Amniotic epithelial cell (primary cell): ENCODE measurements at regions not wholly inside any gene's neighbourhood (a gene's known extent, or its start where the extent isn't known, plus 50 kb on each side); places are given as distances from the start of the nearest gene placed in this dataset.
"Not testable (repeated sequence)": the region's sequence is repeated elsewhere in the genome, so short reads cannot be mapped to it uniquely, and the experiment has no call there.

Experiments
- DNase-seq: peaks from one replicate; pipeline ENCODE4 v3.0.0-alpha.2; 2010; ENCODE audit warnings: low read depth

DNA sequence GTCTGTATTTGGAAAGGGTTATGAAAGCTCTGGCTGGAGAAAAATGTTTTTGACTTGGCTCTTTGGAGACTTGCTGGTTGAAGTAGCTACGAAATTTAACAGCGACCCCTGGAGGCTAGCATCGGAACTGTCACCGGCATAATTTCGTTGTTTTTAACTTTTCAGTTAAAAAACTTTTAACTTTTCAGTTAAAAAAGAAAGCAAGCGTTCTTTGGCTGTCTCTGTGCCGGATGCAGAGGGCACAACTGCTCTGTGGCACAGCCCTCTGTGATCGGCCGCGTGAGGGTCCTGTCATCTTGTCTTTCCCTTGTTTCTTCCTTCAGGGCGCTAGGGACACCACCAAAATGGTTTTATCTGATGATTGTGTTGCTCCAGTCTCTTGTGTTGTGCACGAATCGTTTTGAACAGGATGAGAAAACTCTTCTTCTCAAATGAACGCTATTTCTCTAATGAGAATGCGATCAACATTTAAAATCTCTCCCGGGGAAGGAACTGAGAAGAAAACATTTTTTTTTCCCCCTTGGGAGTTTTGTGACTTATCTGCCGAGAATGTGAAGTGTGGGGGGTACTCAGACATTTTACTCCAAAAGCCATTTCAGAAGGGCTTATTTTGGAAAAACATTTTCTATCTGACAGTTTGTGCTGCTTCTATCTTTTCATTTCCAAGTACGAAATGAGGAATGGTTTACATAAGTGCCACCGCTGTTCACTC, 57.1 kb downstream of the ADCYAP1 start:
- peak; percentile 32 for DNase-seq

DNA sequence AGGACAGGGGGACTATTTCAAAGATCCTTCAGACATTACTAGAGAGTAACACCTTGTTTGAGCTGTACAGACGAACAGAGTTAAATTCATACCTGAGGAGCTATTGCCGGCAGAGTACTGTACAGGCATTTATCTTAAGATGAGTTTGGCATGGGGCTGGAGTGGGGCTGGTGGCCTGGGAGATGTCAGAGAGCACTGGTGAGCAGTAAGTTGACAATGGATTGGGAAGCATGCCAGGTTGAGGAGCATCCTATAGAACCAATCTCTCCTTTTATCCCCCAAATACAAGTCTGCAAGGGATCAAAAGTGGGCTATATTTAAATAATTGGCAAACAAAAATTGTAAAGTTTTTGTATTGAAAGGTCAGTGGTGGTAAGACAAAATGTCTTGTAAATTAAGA, 58.6 kb downstream of the ADCYAP1 start:
- DNase-seq, result no peak

DNA sequence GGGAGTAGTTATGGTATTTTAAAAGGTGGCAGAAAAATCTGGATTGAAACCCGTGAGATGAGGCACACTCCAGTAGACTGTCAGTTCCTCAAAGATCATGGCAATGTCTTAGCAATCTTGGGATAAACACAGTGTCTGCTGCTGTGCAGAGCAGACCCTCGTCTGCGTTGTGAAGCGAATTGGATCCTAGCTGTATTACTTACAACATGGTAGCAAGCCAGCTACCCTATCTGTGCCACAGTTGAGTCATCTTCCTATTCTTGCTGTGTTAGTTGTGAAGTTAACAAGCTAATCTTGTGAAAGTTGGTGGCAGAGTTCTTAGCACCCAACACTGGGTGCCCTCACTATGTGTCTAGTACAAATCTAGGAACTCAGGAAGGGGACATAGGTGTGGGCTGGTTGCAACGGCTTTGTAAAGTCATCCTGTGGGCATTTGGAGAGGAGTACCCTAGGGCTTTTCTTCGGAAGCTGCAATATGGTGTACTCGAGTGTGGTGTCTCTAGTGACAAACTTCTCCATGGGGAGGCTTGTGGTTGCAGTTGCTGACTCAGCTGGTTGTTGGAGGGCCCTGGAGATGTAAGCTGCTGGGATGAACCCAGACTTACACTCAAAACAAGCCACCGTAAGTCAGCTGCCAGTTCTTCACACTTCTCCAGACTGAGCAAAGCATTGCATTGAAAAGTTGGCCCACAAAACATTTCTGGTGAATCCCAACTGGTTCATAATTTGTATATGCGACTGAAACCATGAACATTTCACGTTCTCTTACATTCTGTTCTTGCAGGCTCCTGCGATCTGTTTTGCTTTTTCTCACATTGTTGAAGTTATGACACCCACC, 61.5 kb downstream of the ADCYAP1 start:
- no peak for DNase-seq

DNA sequence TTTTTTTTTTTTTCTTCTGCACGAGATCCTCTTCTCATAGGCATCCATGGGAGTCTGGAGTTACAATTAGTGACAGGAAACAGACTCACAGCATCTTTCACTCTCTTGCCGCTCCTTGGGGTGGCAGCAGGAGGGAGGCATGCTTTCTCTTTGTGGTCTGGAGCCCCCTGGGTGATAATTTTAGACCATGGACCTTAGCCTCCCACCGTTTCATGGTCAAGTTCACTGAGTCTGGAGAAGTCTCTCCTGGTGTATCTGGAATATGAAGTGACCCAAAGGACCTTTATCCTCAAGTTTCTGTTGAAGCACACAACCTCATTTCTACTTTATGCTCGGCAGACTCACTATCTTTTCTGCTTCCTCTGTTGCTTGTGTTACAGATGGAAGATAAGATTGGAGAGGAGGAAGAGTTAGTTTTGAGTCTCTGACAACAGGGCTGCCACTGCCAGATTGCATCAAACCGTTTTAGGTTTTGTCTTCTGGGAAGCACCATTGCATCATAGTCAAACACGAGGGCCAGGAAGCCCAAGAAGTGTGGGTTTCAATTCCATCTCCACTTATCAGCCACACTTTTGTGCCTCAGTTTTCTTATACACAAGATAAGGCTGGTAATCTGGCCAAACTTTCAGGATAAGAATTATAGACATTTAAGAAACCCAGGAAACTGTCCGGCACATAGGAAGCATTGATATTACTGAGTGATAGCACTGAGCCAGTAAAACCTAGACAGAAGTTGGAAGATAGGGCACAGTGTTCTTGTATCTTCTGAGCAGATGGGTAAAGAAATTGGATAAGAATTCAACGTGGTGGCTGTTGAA, 62.3 kb downstream of the ADCYAP1 start:
- DNase-seq, result peak; percentile 32

DNA sequence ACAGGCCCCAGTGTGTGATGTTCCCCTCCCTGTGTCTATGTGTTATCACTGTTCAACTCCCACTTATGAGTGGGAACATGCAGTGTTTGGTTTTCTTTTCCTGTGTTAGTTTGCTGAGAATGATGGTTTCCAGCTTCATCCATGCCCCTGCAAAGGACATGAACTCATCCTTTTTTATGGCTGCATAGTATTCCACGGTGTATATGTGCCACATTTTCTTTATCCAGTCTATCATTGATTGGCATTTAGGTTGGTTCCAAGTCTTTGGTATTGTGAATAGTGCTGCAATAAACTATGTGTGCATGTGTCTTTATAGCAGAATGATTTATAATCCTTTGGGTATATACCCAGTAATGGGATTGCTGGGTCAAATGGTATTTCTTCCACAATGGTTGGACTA, 64.2 kb downstream of the ADCYAP1 start:
- not testable (repeated sequence) for DNase-seq

DNA sequence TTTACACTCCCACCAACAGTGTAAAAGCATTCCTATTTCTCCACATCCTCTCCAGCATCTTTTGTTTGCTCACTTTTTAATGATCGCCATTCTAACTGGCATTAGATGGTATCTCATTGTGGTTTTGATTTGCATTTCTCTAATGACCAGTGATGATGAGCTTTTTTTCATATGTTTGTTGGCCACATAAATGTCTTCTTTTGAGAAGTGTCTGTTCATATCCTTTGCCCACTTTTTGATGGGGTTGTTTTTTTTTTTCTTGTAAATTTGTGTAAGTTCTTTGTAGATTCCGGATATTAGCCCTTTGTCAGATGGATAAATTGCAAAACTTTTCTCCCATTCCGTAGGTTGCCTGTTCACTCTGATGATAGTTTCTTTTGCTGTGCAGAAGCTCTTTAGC, 64.6 kb downstream of the ADCYAP1 start:
- DNase-seq, result not testable (repeated sequence)

DNA sequence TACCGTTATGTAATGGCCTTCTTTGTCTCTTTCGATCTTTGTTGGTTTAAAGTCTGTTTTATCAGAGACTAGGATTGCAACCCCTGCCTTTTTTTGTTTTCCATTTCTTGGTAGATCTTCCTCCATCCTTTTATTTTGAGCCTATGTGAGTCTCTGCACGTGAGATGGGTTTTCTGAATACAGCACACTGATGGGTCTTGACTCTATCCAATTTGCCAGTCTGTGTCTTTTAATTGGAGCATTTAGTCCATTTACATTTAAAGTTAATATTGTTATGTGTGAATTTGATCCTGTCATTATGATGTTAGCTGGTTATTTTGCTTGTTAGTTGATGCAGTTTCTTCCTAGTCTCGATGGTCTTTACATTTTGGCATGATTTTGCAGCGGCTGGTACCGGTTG, 69.9 kb downstream of the ADCYAP1 start:
- not testable (repeated sequence) for DNase-seq

DNA sequence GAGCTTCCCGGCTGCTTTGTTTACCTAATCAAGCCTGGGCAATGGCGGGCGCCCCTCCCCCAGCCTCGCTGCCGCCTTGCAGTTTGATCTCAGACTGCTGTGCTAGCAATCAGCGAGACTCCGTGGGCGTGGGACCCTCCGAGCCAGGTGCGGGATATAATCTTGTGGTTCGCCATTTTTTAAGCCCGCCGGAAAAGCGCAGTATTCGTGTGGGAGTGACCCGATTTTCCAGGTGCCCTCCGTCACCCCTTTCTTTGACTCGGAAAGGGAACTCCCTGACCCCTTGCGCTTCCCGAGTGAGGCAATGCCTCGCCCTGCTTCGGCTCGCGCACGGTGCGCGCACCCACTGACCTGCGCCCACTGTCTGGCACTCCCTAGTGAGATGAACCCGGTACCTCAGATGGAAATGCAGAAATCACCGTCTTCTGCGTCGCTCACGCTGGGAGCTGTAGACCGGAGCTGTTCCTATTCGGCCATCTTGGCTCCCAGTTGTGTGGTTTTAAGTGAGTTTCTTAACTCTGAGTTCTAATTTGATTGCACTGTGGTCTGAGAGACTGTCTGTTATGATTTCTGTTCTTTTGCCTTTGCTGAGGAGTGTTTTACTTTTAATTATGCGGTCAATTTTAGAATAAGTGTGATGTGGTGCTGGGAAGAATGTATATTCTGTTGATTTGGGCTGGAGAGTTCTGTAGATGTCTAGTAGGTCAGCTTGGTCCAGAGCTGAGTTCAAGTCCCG, 71.9 kb downstream of the ADCYAP1 start:
- DNase-seq, result not testable (repeated sequence)

DNA sequence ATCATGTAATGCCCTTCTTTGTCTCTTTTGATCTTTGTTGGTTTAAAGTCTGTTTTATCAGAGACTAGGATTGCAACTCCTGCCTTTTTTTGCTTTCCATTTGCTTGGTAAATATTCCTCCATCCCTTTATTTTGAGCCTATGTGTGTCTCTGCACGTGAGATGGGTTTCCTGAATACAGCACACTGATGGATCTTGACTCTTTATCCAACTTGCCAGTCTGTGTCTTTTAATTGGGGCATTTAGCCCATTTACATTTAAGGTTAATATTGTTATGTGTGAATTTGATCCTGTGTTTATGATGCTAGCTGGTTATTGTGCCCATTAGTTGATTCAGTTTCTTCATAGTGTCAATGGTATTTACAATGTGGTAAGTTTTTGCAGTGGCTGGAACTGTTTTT, 72.7 kb downstream of the ADCYAP1 start:
- DNase-seq, result not testable (repeated sequence)

DNA sequence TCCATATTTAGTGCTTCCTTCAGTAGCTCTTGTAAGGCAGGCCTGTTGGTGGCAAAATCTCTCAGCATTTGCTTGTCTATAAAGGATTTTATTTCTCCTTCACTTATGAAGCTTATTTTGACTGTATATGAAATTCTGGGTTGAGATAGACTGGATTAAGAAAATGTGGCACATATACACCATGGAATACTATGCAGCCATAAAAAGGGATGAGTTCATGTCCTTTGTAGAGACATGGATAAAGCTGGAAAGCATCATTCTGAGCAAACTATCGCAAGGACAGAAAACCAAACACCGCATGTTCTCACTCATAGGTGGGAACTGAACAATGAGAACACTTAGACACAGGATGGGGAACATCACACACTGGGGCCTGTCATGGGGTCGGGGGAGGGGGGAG, 73.1 kb downstream of the ADCYAP1 start:
- not testable (repeated sequence) for DNase-seq

DNA sequence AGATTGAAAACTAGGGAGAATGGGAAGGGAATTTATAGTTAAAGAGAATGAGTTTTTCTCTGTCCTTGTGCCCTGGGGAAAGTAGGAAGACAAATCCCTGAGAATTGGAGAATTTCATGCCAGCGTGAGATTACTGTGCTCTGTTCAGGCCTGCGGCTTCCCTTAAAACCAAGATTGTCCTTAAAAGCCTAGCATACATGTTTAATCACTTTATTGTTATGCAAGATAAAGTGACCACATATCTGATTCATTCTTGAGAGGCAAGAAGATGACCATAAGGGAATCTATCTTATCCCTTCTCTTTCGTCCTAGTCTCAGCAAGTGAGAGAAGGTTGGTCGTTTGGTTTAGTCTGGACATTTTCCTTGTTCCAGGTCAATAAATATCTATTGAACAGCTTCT, 75.9 kb downstream of the ADCYAP1 start:
- peak; percentile 83 for DNase-seq

DNA sequence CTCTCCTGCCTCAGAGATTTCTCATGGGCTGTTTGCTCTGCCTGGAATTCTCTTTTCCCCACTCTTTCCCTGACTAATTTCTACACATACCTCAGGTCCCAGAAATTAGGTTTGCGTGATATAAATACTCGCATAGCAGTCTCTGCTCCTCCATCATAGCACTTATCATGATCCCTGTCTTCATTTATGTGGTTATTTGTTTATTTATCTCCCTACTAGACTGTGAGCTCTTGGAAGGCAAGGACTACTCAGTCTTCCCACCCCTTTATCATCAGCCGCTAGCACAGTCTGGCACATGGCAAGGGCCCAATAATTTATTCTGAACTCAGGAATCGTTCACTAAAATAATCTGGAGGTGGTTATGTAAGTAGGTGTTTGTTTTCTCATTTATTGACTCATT, 79.3 kb downstream of the ADCYAP1 start:
- peak; percentile 86 for DNase-seq

DNA sequence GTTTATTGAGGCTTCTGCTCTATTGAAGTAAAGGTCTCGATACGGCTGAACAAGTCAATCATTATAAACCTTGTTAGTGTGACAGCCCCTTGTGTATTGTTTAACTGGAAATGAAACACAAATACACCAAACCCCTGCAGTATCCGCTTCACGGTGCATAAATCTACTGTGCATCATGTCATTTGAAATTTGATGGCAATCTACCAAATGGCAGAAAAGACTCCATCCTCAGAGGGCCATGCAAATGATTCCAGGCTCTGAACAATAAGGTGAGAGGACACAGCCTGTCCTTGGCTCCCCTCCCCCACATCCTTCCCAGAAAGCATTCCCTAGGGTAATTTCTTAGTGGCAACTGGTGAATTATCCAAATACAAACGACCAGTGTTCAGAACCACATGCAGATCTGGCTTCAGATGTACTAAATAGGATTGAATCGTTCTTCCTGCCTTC, 80.6 kb downstream of the ADCYAP1 start:
- no peak for DNase-seq

DNA sequence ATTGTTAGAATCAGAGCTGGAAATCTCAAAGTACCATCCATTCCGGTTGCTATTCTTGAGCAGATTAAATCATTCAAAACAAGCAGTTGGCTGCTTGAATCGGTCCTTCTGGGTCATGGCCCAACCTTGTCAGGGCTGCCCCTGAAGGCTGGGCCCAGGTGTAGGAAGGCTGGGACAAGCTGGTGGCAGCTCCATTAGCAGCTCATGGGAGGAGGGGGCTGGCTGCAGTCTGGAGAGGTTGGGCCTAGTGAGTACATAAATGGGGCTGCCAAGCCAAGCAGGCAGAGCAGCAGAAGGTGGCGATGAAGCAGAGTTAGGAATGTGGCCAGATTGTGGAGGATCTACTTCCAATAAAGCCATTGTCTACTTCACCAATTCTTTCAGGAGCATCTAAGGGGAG, 81.4 kb downstream of the ADCYAP1 start:
- DNase-seq, result no peak

DNA sequence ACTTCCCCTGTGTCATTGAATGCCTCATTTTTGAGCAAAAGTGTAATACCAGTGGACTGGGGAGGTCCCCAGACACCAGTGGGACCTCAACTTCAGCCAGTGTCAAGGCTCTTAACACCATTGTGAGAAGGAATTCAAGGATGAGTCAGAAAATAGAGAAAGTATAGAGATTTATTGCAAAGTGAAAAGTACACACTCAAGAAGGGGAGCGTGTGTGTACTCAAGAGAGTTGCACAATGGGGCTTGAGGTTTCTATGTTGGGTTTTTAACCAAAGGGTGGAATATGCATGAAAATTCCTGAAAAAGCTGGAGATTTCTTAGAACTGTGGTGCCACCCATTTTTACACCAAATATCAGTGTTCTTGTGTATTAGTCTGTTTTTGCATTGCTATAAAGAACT, 81.9 kb downstream of the ADCYAP1 start:
- DNase-seq, result peak; percentile 66

DNA sequence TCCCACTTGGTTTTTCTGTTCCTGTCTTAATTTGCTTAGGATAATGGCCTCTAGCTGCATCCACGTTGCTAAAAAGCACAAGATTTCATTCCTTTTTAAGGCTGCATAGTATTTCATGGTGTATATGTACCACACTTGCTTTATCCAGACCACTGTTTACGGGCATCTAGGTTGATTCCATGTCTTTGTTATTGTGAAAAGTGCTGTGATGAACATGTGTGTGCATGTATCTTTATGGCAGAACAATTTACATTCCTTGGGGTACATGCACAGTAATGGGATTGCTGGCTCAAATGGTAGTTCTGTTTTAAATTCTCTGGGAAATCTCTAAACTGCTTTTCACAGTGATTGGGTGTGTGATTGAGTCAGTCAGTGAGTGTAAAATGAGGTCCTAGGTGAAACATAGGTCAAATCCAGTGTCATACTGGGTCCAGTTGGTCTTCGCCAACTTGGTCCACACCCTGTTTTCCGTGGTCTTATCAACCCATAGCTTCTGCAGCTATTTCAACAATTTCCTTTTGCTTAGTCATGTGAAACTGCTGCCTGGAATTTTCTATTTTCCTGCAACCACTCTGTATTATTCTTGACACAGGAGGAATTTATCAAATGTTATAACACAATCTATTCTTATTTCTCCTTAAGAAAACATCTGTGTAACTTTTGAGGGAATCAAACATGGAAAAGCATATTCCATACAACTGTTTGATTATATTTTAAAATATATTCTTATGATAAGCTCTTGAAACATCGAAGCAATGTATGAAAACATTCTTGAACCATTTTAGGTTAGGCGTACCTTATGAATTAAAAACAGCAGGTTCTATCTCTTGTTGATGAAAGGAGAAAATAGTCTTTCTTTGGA, 82.9 kb downstream of the ADCYAP1 start:
- DNase-seq, result peak; percentile 85

DNA sequence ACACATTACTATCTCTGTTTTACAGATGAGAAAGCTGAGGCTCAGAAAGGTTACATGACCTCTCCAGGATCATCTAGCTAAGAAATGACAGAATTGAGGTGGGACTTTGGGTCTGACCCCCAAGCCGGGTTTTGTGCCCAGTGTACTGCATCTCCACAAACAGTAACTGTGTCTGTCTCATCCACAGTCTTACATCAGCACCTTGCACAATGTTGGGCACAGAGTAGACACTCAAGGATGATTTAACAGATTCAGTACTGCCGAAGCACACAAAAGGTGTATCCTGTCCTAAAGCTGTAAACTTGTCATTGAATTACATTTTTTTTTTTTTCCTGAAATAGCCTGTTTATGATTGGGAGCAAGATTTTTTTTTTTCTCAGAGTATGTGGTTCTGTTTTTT, 84.8 kb downstream of the ADCYAP1 start:
- DNase-seq, result no peak

DNA sequence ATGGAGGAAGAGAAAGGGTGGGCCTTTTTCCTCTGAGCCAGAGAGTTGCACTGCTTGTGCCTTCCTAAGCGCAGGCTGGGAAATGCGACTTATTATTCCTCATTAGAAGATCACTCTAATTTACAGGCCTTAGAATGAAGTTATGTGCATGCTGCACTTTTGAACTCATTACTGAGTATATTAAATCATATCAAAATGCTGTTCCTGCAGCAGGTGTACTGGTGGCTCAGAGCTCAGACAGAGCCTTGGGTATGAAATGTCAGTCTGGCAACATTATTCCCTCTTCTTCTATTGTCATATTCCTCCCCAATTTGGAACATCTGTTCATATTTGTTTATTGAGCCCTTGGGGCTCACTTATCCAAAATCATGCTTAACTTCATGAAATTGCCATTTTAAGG, 85.5 kb downstream of the ADCYAP1 start:
- no peak for DNase-seq

DNA sequence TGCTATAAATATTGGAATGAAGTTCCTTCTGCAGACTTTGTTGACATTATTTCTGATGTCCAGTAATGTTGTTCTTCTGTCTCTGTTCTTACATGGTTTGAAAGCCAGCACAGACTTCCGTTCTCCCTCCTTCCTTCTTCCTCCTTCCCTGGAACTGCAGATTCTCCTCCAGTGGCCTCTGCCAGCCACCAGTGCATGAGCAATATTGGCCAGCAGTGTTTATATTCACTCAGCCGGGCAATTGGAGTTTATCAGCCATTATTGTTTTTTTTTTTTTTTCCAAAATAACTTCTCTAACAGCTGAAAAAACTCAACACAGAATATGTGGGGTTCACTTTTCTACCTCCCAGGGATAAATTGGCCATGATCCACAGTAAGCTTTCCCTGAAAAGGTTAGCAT, 86.8 kb downstream of the ADCYAP1 start:
- DNase-seq, result no peak

DNA sequence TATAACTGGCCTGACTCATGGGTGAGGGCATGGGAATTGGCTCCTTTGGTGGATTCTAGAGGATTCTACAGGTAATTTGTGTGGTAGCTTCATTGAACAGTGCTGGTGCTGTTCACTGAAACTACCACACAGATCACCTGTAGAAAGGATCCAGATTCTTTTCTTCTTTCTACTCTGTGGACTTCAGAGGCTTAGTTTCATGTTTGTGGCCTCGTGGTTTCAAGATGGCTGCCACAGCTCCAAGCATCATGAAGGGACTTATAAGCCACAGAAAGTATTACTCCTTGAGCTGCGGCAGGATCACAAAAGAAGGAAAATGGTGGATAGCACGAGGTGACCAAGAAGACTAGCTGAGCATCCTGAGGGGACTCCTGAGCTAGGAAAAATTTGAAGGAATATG, 88.9 kb downstream of the ADCYAP1 start:
- no peak for DNase-seq

DNA sequence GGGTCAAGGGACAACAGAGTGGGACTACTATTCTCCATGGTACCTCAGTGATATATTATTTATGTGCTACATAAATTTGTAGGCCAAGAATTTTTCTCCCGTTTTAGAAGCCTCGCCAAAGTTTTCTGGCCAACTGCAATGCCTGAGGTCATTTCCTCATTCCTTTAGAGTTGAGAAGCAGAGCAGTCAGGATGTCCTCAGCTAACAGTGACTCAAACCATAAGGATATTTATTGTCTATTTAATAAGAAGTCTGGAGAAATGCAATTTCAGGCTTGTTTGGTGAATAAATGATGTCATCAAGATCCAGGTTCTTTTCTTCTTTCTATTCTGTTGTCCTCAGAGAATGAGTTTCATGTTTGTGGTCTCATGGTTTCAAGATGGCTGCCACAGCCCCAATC, 91.0 kb downstream of the ADCYAP1 start:
- peak; percentile 91 for DNase-seq
